MM.1S (cell line): ENCODE measurements at regions not wholly inside any gene's neighbourhood (a gene's known extent, or its start where the extent isn't known, plus 50 kb on each side); places are given as distances from the start of the nearest gene placed in this dataset.
"Not testable (repeated sequence)": the region's sequence is repeated elsewhere in the genome, so short reads cannot be mapped to it uniquely, and the experiment has no call there.

ENCODE experiments used
- CTCF ChIP-seq: fragments of 300-600 bp; sonication (generic); IDR thresholded peaks from 2 replicates; pipeline ENCODE4 v1.5.1; 2016; ENCODE audit warnings: antibody characterized with exemption, low read length, mixed read lengths
- EZH2 ChIP-seq: fragments of 300-600 bp; sonication (generic); optimal IDR thresholded peaks from 2 replicates; pipeline ENCODE3; 2017; ENCODE audit warnings: low read depth, mild to moderate bottlenecking, antibody characterized with exemption, low read length, mixed read lengths

- not testable (repeated sequence) for TF ChIP-seq CTCF, EZH2
Observed at GRCh38 chr14:106706488-106706887, 1180.1 kb downstream of the TMEM121 start.
